Mesenchymal stem cell (in vitro differentiated cells and primary cell): ENCODE measurements at regions not wholly inside any gene's neighbourhood (a gene's known extent, or its start where the extent isn't known, plus 50 kb on each side); places are given as distances from the start of the nearest gene placed in this dataset.
A peak's percentile ranks its signal among the peaks of the same experiment; 100 is the strongest.

Experiments
- DNase-seq: peaks from one replicate; pipeline ENCODE4 v3.0.0-alpha.2; 2013
- H2AFZ ChIP-seq: one replicate; pipeline ENCODE4 v1.6.1; 2013; ENCODE audit warnings: low read depth, mild to moderate bottlenecking, control low read depth, inconsistent platforms, low read length, moderate library complexity
- H2AK5ac ChIP-seq: 2 replicates; pipeline ENCODE4 v1.6.1; 2013; ENCODE audit warnings: low read length, moderate library complexity, mild to moderate bottlenecking, inconsistent platforms; ENCODE audit not compliant: severe bottlenecking
- H2BK120ac ChIP-seq: one replicate; pipeline ENCODE4 v1.6.1; 2013; ENCODE audit warnings: low read depth, mild to moderate bottlenecking, inconsistent platforms, low read length, moderate library complexity
- H2BK12ac ChIP-seq, 2 experiments: one replicate each; pipeline ENCODE4 v1.6.1; 2013; ENCODE audit warnings: inconsistent platforms in 2 of 2, low read length in 2 of 2, mild to moderate bottlenecking in 2 of 2, moderate library complexity in 2 of 2, control low read depth in 1 of 2
- H2BK15ac ChIP-seq: one replicate; pipeline ENCODE4 v1.6.1; 2013; ENCODE audit warnings: mild to moderate bottlenecking, low read depth, inconsistent platforms; ENCODE audit not compliant: poor library complexity, severe bottlenecking
- H2BK5ac ChIP-seq: 2 replicates; pipeline ENCODE4 v1.6.1; 2013; ENCODE audit warnings: low read depth, mild to moderate bottlenecking, low read length, control low read depth, inconsistent platforms; ENCODE audit not compliant: poor library complexity, severe bottlenecking
- H3K14ac ChIP-seq, 2 experiments: one replicate each; pipeline ENCODE4 v1.6.1; 2013; ENCODE audit warnings: inconsistent platforms in 2 of 2, low read length in 2 of 2, control low read depth in 1 of 2, mild to moderate bottlenecking in 1 of 2, moderate library complexity in 1 of 2
- H3K18ac ChIP-seq, 2 experiments: one replicate each; pipeline ENCODE4 v1.6.1; 2013; ENCODE audit warnings: inconsistent platforms in 2 of 2, low read length in 2 of 2, control low read depth in 1 of 2, low read depth in 1 of 2, mild to moderate bottlenecking in 1 of 2
- H3K23ac ChIP-seq, 2 experiments: one replicate each; pipeline ENCODE4 v1.6.1; 2013; ENCODE audit warnings: inconsistent platforms in 2 of 2, low read length in 2 of 2, mild to moderate bottlenecking in 2 of 2, moderate library complexity in 2 of 2, control low read depth in 1 of 2
- H3K27ac ChIP-seq: 2 replicates; pipeline ENCODE4 v1.5.1; 2013; ENCODE audit warnings: mild to moderate bottlenecking, moderate library complexity, low read length, control low read depth, inconsistent platforms; ENCODE audit not compliant: poor library complexity, severe bottlenecking
- H3K27me3 ChIP-seq, 2 experiments: 2 replicates each; pipeline versions ENCODE4 v1.6.1 to v1.7.0; 2013; ENCODE audit warnings: low read length in 2 of 2, mild to moderate bottlenecking in 2 of 2, moderate library complexity in 2 of 2, control low read depth in 1 of 2, inconsistent platforms in 1 of 2; ENCODE audit not compliant: control insufficient read depth in 1 of 2, insufficient read depth in 1 of 2
- H3K36me3 ChIP-seq, 2 experiments: 2 replicates each; pipeline versions ENCODE4 v1.6.1 to v1.7.0; 2013; ENCODE audit warnings: low read length in 2 of 2, control low read depth in 1 of 2, inconsistent platforms in 1 of 2, low read depth in 1 of 2, mild to moderate bottlenecking in 1 of 2; ENCODE audit not compliant: insufficient read depth in 2 of 2, control insufficient read depth in 1 of 2
- H3K4ac ChIP-seq, 2 experiments: one replicate each; pipeline ENCODE4 v1.6.1; 2013; ENCODE audit warnings: inconsistent platforms in 2 of 2, low read length in 2 of 2, mild to moderate bottlenecking in 2 of 2, moderate library complexity in 2 of 2, control low read depth in 1 of 2, low read depth in 1 of 2
- H3K4me1 ChIP-seq: 2 replicates; pipeline ENCODE4 v1.6.1; 2013; ENCODE audit warnings: low read depth, low read length, control low read depth; ENCODE audit not compliant: control insufficient read depth, insufficient read depth
- H3K4me2 ChIP-seq: 2 replicates; pipeline ENCODE4 v1.6.1; 2013; ENCODE audit warnings: low read length, mild to moderate bottlenecking, inconsistent platforms; ENCODE audit not compliant: poor library complexity, severe bottlenecking
- H3K4me3 ChIP-seq, 2 experiments: 2 replicates each; pipeline versions ENCODE4 v1.5.1 to v1.7.0; 2013; ENCODE audit warnings: low read length in 2 of 2, mild to moderate bottlenecking in 2 of 2, control low read depth in 1 of 2, low read depth in 1 of 2; ENCODE audit not compliant: insufficient read depth in 1 of 2
- H3K79me1 ChIP-seq: replicated peaks from 2 replicates; pipeline ENCODE4 v1.6.1; 2013; ENCODE audit warnings: mild to moderate bottlenecking, control low read depth, low read length, inconsistent platforms; ENCODE audit not compliant: poor library complexity, severe bottlenecking
- H3K9ac ChIP-seq: 2 replicates; pipeline ENCODE4 v1.7.0; 2013; ENCODE audit warnings: mild to moderate bottlenecking, low read length, moderate library complexity
- H3K9me3 ChIP-seq: 2 replicates; pipeline ENCODE4 v1.7.0; 2013; ENCODE audit warnings: mild to moderate bottlenecking, low read length; ENCODE audit not compliant: control insufficient read depth
- H4K8ac ChIP-seq: one replicate; pipeline ENCODE4 v1.6.1; 2013; ENCODE audit warnings: inconsistent platforms, mild to moderate bottlenecking, low read length, moderate library complexity
- H4K91ac ChIP-seq: one replicate; pipeline ENCODE4 v1.6.1; 2013; ENCODE audit warnings: mild to moderate bottlenecking, low read length, inconsistent platforms
- WGBS: methylation state at CpG from one replicate; pipeline ENCODE4 v1.1.7; 2013; ENCODE audit warnings: mixed read lengths; 5-methylcytosine and 5-hydroxymethylcytosine counted together

GRCh38 chr10:90197766-90198165 lies 496.4 kb downstream of the KIF20B start:
- Histone ChIP-seq H3K79me1 (no peaks in the 10 kb centered on the region), H3K27ac (no peak overlapping the region), H3K36me3 (no peaks in the 10 kb centered on the region), H3K9ac (no peak overlapping the region), H4K91ac (no peak overlapping the region), H2AFZ (no peak overlapping the region), H3K4ac (no peak overlapping the region), H3K9me3 (no peaks in the 10 kb centered on the region), H2BK15ac (no peak overlapping the region), H3K4me3 (no peak overlapping the region), H3K23ac (no peak overlapping the region), H3K18ac (no peak overlapping the region), H2BK5ac (no peak overlapping the region), H3K4me2 (no peak overlapping the region), H3K27me3 (no peaks in the 10 kb centered on the region), H2BK120ac (no peak overlapping the region), H2BK12ac (no peak overlapping the region), H3K4me1 (no peaks in the 10 kb centered on the region), H4K8ac (no peak overlapping the region), H3K14ac (no peak overlapping the region), H2AK5ac (no peak overlapping the region)
- DNase-seq, result peak; percentile 69

- Histone ChIP-seq H3K4me2 (no peak overlapping the region), H3K9me3 (no peaks in the 10 kb centered on the region), H2BK15ac (no peak overlapping the region), H3K36me3 (no peaks in the 10 kb centered on the region), H3K9ac (no peak overlapping the region), H3K23ac (no peak overlapping the region), H3K18ac (no peak overlapping the region), H3K27me3 (no peaks in the 10 kb centered on the region), H2BK5ac (no peak overlapping the region), H3K14ac (no peak overlapping the region), H3K4me1 (no peaks in the 10 kb centered on the region), H3K4me3 (no peak overlapping the region), H2AFZ (no peak overlapping the region), H4K8ac (no peak overlapping the region), H3K4ac (no peak overlapping the region), H3K27ac (no peak overlapping the region), H4K91ac (no peak overlapping the region), H3K79me1 (no peaks in the 10 kb centered on the region), H2BK120ac (no peak overlapping the region), H2BK12ac (no peak overlapping the region), H2AK5ac (no peak overlapping the region)
- no peak for DNase-seq
- 14% methylated on average over 1 of the region's 2 CpGs for WGBS
These were observed 497.7 kb downstream of the KIF20B start for GRCh38 chr10:90199093-90199492.

GRCh38 chr10:90199513-90199912 lies 498.1 kb downstream of the KIF20B start:
- Histone ChIP-seq H3K9me3 (no peaks in the 10 kb centered on the region), H3K9ac (no peak overlapping the region), H2BK120ac (no peak overlapping the region), H4K91ac (no peak overlapping the region), H3K36me3 (no peaks in the 10 kb centered on the region), H3K14ac (no peak overlapping the region), H4K8ac (no peak overlapping the region), H3K23ac (no peak overlapping the region), H3K4me2 (no peak overlapping the region), H2AFZ (no peak overlapping the region), H3K18ac (no peak overlapping the region), H3K79me1 (no peaks in the 10 kb centered on the region), H2AK5ac (no peak overlapping the region), H3K27me3 (no peaks in the 10 kb centered on the region), H3K4ac (no peak overlapping the region), H2BK15ac (no peak overlapping the region), H3K4me3 (no peak overlapping the region), H2BK5ac (no peak overlapping the region), H3K4me1 (no peaks in the 10 kb centered on the region), H2BK12ac (no peak overlapping the region), H3K27ac (no peak overlapping the region)
- no peak for DNase-seq

- no peak overlapping the region for H2AK5ac ChIP-seq
- H3K4me2 ChIP-seq, result no peak overlapping the region
- H3K4me1 ChIP-seq, result no peaks in the 10 kb centered on the region
- H3K79me1 ChIP-seq, result no peaks in the 10 kb centered on the region
- no peak overlapping the region for H3K27ac ChIP-seq
- no peak overlapping the region for H2BK120ac ChIP-seq
- no peak overlapping the region for H3K4me3 ChIP-seq
- no peaks in the 10 kb centered on the region for H3K27me3 ChIP-seq
- no peak overlapping the region for H3K4ac ChIP-seq
- H2AFZ ChIP-seq, result no peak overlapping the region
- no peak overlapping the region for H2BK12ac ChIP-seq
- no peaks in the 10 kb centered on the region for H3K36me3 ChIP-seq
- no peak overlapping the region for H3K14ac ChIP-seq
- H3K23ac ChIP-seq, result no peak overlapping the region
- H4K8ac ChIP-seq, result no peak overlapping the region
- no peak for DNase-seq
- 93% methylated on average over 4 of the region's 6 CpGs for WGBS
- no peak overlapping the region for H2BK5ac ChIP-seq
- no peak overlapping the region for H3K9ac ChIP-seq
- no peak overlapping the region for H3K18ac ChIP-seq
- H4K91ac ChIP-seq, result no peak overlapping the region
- no peaks in the 10 kb centered on the region for H3K9me3 ChIP-seq
- no peak overlapping the region for H2BK15ac ChIP-seq
These were observed 503.0 kb downstream of the KIF20B start for GRCh38 chr10:90204131-90204955.
